Esophagus muscularis mucosa (tissue), 4 donors: ENCODE measurements at regions not wholly inside any gene's neighbourhood (a gene's known extent, or its start where the extent isn't known, plus 50 kb on each side); places are given as distances from the start of the nearest gene placed in this dataset.

Experiments used
- DNase-seq: peaks from one replicate; pipeline ENCODE4 v3.0.0-alpha.2; 2017; ENCODE audit errors: extremely low spot score
- H3K27ac ChIP-seq, 4 donors: fragments of 200-600 bp; sonication (generic); replicated peaks in 1 of 4; 1 replicate in 3 of 4; 2 replicates in 1 of 4; pipeline ENCODE4 v1.5.1; 2016 to 2019; ENCODE audit warnings: mild to moderate bottlenecking in 1 of 4
- H3K27me3 ChIP-seq, 4 donors: fragments of 200-600 bp; sonication (generic); one replicate each; pipeline versions ENCODE4 v1.5.1 to v1.6.0; 2016 to 2019
- H3K36me3 ChIP-seq, 4 donors: fragments of 200-600 bp; sonication (generic); one replicate each; pipeline ENCODE4 v1.5.1; 2016 to 2019
- H3K4me1 ChIP-seq, 4 donors: fragments of 200-600 bp; sonication (generic); one replicate each; pipeline ENCODE4 v1.5.1; 2016 to 2019
- H3K4me3 ChIP-seq, 4 donors: fragments of 200-600 bp; sonication (generic); 1 replicate in 2 of 4; 2 replicates in 2 of 4; pipeline ENCODE4 v1.5.1; 2016 to 2019; ENCODE audit warnings: mild to moderate bottlenecking in 4 of 4, moderate library complexity in 1 of 4
- H3K9me3 ChIP-seq, 4 donors: fragments of 200-600 bp; sonication (generic); 1 replicate in 3 of 4; 2 replicates in 1 of 4; pipeline ENCODE4 v1.5.1; 2016 to 2019
- CTCF ChIP-seq, 3 experiments: fragments of 200-600 bp in 2 of 3; fragments of 450-650 bp in 1 of 3; sonication (generic) in 2 of 3; IDR thresholded peaks; one replicate each; pipeline ENCODE4 v1.5.1; 2017 to 2019; ENCODE audit warnings: antibody characterized with exemption in 3 of 3, mild to moderate bottlenecking in 2 of 3, moderate library complexity in 1 of 3
- EP300 ChIP-seq: sonication (generic); formaldehyde crosslinking; IDR thresholded peaks from one replicate; pipeline ENCODE4 v1.6.1; 2017; ENCODE audit warnings: antibody characterized with exemption
- POLR2A ChIP-seq: fragments of 450-650 bp; IDR thresholded peaks from one replicate; pipeline ENCODE4 v1.6.1; 2017; ENCODE audit warnings: antibody characterized with exemption, moderate library complexity, mild to moderate bottlenecking, low read depth
- POLR2AphosphoS5 ChIP-seq, 2 donors: sonication (generic); formaldehyde crosslinking; IDR thresholded peaks; one replicate each; pipeline ENCODE4 v1.6.1; 2017; ENCODE audit warnings: antibody characterized with exemption in 2 of 2
- WGBS: methylation state at CpG from one replicate; pipeline ENCODE4 v1.1.5; 2018; 5-methylcytosine and 5-hydroxymethylcytosine counted together
- intact Hi-C: fragments of 100-400 bp; cut with DNase I; formaldehyde crosslinking; loops from one replicate; pipeline ENCODE4 v1.15.1; 2023

GRCh38 chr1:59075021-59075420, 221.9 kb upstream of the FGGY start:
- TF ChIP-seq CTCF (IDR thresholded peaks at IDR 0.05) (no peak), POLR2AphosphoS5 (IDR thresholded peaks at IDR 0.05) (no peak), EP300 (no peak), POLR2A (no peak)
- Histone ChIP-seq H3K27ac (no peak overlapping the region), H3K27me3 (no peaks in the 10 kb centered on the region), H3K4me1 (peaks cover 0 to 8% (median 4%) of the 10 kb centered on the region in 4 donors), H3K36me3 (no peaks in the 10 kb centered on the region), H3K4me3 (no peak overlapping the region), H3K9me3 (no peaks in the 10 kb centered on the region)
- intact Hi-C loops = no loop called here
- DNase-seq = no peak
- WGBS = 94% methylated on average over 6 of the region's 6 CpGs

- H3K27ac ChIP-seq = no peak overlapping the region
- DNase-seq = no peak
- peaks cover 0 to 8% (median 3%) of the 10 kb centered on the region in 4 donors for H3K4me1 ChIP-seq
- H3K9me3 ChIP-seq = no peaks in the 10 kb centered on the region
- no peak for TF ChIP-seq POLR2AphosphoS5 (IDR thresholded peaks at IDR 0.05)
- TF ChIP-seq EP300 = no peak
- peak in 2 of 3 experiments; percentile 19 to 37 for TF ChIP-seq CTCF (IDR thresholded peaks at IDR 0.05)
- no peak for TF ChIP-seq POLR2A
- WGBS = 79% methylated on average over 1 of the region's 1 CpG
- H3K36me3 ChIP-seq = no peaks in the 10 kb centered on the region
- no peak overlapping the region for H3K4me3 ChIP-seq
- intact Hi-C loops = no loop called here
- H3K27me3 ChIP-seq = no peaks in the 10 kb centered on the region
Measured at GRCh38 chr1:59076612-59077011, 220.3 kb upstream of the FGGY start.

- TF ChIP-seq POLR2A = no peak
- TF ChIP-seq CTCF (IDR thresholded peaks at IDR 0.05) = no peak
- no peak for TF ChIP-seq EP300
- no peak for TF ChIP-seq POLR2AphosphoS5 (IDR thresholded peaks at IDR 0.05)
- intact Hi-C loops = no loop called here
- H3K27ac ChIP-seq = no peak overlapping the region
- peaks cover 0 to 8% (median 3%) of the 10 kb centered on the region in 4 donors for H3K4me1 ChIP-seq
- 88% methylated on average over 5 of the region's 6 CpGs for WGBS
- no peak for DNase-seq
- no peaks in the 10 kb centered on the region for H3K9me3 ChIP-seq
- no peaks in the 10 kb centered on the region for H3K36me3 ChIP-seq
- no peak overlapping the region for H3K4me3 ChIP-seq
- H3K27me3 ChIP-seq = no peaks in the 10 kb centered on the region
Measured at GRCh38 chr1:59077466-59078069, 219.3 kb upstream of the FGGY start.

GRCh38 chr1:59078070-59078800, 218.7 kb upstream of the FGGY start:
- intact Hi-C loops = no loop called here
- DNase-seq = peak; percentile 80
- peaks cover 0 to 8% (median 3%) of the 10 kb centered on the region in 4 donors for H3K4me1 ChIP-seq
- H3K27me3 ChIP-seq = no peaks in the 10 kb centered on the region
- no peaks in the 10 kb centered on the region for H3K9me3 ChIP-seq
- TF ChIP-seq POLR2AphosphoS5 (IDR thresholded peaks at IDR 0.05) = no peak
- TF ChIP-seq EP300 = no peak
- no peak for TF ChIP-seq CTCF (IDR thresholded peaks at IDR 0.05)
- no peak for TF ChIP-seq POLR2A
- no peaks in the 10 kb centered on the region for H3K36me3 ChIP-seq
- H3K27ac ChIP-seq = no peak overlapping the region
- WGBS = 59% methylated on average over 4 of the region's 4 CpGs
- H3K4me3 ChIP-seq = no peak overlapping the region
